ENCODE measurements at regions not wholly inside any gene's neighbourhood (a gene's known extent, or its start where the extent isn't known, plus 50 kb on each side); places are given as distances from the start of the nearest gene placed in this dataset.

DNA sequence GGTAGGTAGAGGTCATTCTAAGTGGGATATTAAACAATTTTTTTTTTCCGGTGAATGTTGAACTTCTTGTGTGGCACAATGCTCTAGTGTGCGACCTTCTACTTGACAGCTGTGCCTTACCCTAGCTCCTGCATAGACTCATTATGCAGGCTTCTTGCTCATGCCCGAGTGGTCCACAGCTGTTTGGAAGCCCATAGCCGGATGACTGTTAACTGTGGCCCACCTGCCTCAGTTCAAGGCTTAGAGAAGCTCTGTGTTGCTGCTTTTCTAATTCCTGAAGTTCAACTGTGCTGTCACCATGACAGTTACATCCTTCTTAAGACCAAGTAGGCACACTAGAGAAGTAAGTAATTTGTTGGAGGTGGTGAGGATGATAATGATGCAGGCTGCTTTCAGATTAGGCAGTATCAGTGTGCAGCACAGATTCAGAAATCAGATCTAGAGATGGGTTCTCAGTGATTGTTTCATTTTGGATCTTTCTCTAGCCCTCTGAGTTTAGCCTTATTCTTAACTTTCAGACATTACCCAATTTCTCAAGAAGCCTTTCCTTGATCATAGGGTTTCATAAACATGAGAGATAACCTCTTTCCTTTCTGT lies 278.4 kb downstream of the PHF14 start:
- TF ChIP-seq, protein P1, sequence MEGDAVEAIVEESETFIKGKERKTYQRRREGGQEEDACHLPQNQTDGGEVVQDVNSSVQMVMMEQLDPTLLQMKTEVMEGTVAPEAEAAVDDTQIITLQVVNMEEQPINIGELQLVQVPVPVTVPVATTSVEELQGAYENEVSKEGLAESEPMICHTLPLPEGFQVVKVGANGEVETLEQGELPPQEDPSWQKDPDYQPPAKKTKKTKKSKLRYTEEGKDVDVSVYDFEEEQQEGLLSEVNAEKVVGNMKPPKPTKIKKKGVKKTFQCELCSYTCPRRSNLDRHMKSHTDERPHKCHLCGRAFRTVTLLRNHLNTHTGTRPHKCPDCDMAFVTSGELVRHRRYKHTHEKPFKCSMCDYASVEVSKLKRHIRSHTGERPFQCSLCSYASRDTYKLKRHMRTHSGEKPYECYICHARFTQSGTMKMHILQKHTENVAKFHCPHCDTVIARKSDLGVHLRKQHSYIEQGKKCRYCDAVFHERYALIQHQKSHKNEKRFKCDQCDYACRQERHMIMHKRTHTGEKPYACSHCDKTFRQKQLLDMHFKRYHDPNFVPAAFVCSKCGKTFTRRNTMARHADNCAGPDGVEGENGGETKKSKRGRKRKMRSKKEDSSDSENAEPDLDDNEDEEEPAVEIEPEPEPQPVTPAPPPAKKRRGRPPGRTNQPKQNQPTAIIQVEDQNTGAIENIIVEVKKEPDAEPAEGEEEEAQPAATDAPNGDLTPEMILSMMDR (IDR thresholded peaks at IDR 0.05) = no peak
- no peak for TF ChIP-seq POLR2A (IDR thresholded peaks at IDR 0.05)
- TF ChIP-seq EP300 (IDR thresholded peaks at IDR 0.05) = no peak

Data from tibial nerve (tissue), 4 donors.